MG63 (cell line): ENCODE measurements at regions not wholly inside any gene's neighbourhood (a gene's known extent, or its start where the extent isn't known, plus 50 kb on each side); places are given as distances from the start of the nearest gene placed in this dataset.

Experiments used
- DNase-seq: peaks from one replicate; pipeline ENCODE4 v3.0.0-alpha.2; 2020
- H3K27me3 ChIP-seq: fragments of 250-450 bp; sonication (Bioruptor Pico); 2 replicates; pipeline ENCODE4 v1.5.1; 2020; ENCODE audit warnings: mild to moderate bottlenecking, moderate library complexity
- H3K36me3 ChIP-seq: fragments of 250-450 bp; sonication (Bioruptor Pico); 2 replicates; pipeline ENCODE4 v1.5.1; 2020; ENCODE audit warnings: mild to moderate bottlenecking, moderate library complexity
- H3K4me3 ChIP-seq: fragments of 250-450 bp; sonication (Bioruptor Pico); 2 replicates; pipeline ENCODE4 v1.5.1; 2020; ENCODE audit warnings: mild to moderate bottlenecking, moderate library complexity
- H3K9me3 ChIP-seq: fragments of 250-450 bp; sonication (Bioruptor Pico); 2 replicates; pipeline ENCODE4 v1.5.1; 2020; ENCODE audit warnings: mild to moderate bottlenecking, moderate library complexity

- Histone ChIP-seq H3K36me3 (no peaks in the 10 kb centered on the region), H3K27me3 (no peaks in the 10 kb centered on the region), H3K9me3 (no peaks in the 10 kb centered on the region), H3K4me3 (no peak overlapping the region)
- DNase-seq, result no peak
Observed at GRCh38 chr6:102571236-102571908, 1177.9 kb downstream of the GRIK2 start.

GRCh38 chr6:102562713-102563112 is 1169.2 kb downstream of the GRIK2 start:
- DNase-seq, result no peak
- Histone ChIP-seq H3K4me3 (no peak overlapping the region), H3K9me3 (no peaks in the 10 kb centered on the region), H3K27me3 (no peaks in the 10 kb centered on the region), H3K36me3 (no peaks in the 10 kb centered on the region)

GRCh38 chr6:102553214-102553613 is 1159.7 kb downstream of the GRIK2 start:
- Histone ChIP-seq H3K9me3 (no peaks in the 10 kb centered on the region), H3K27me3 (no peaks in the 10 kb centered on the region), H3K36me3 (no peaks in the 10 kb centered on the region), H3K4me3 (no peak overlapping the region)
- DNase-seq, result no peak

GRCh38 chr6:102549221-102549874 is 1155.8 kb downstream of the GRIK2 start:
- no peaks in the 10 kb centered on the region for H3K36me3 ChIP-seq
- H3K4me3 ChIP-seq, result no peak overlapping the region
- H3K9me3 ChIP-seq, result no peaks in the 10 kb centered on the region
- H3K27me3 ChIP-seq, result no peaks in the 10 kb centered on the region
- no peak for DNase-seq

GRCh38 chr6:102525336-102525735 is 1131.8 kb downstream of the GRIK2 start:
- no peak for DNase-seq
- H3K4me3 ChIP-seq, result no peak overlapping the region
- H3K36me3 ChIP-seq, result no peaks in the 10 kb centered on the region
- no peaks in the 10 kb centered on the region for H3K27me3 ChIP-seq
- H3K9me3 ChIP-seq, result no peaks in the 10 kb centered on the region

- Histone ChIP-seq H3K4me3 (no peak overlapping the region), H3K9me3 (no peaks in the 10 kb centered on the region), H3K36me3 (no peaks in the 10 kb centered on the region), H3K27me3 (no peaks in the 10 kb centered on the region)
- no peak for DNase-seq
Observed at GRCh38 chr6:102520966-102521365, 1127.5 kb downstream of the GRIK2 start.

GRCh38 chr6:102517506-102517905 is 1124.0 kb downstream of the GRIK2 start:
- H3K9me3 ChIP-seq, result no peaks in the 10 kb centered on the region
- no peaks in the 10 kb centered on the region for H3K27me3 ChIP-seq
- no peak overlapping the region for H3K4me3 ChIP-seq
- no peaks in the 10 kb centered on the region for H3K36me3 ChIP-seq
- DNase-seq, result no peak

- Histone ChIP-seq H3K27me3 (no peaks in the 10 kb centered on the region), H3K36me3 (no peaks in the 10 kb centered on the region), H3K9me3 (no peaks in the 10 kb centered on the region), H3K4me3 (no peak overlapping the region)
- DNase-seq, result no peak
Observed at GRCh38 chr6:102501615-102502014, 1108.1 kb downstream of the GRIK2 start.

GRCh38 chr6:102494808-102495207 is 1101.3 kb downstream of the GRIK2 start:
- DNase-seq, result no peak
- Histone ChIP-seq H3K4me3 (no peak overlapping the region), H3K9me3 (no peaks in the 10 kb centered on the region), H3K27me3 (no peaks in the 10 kb centered on the region), H3K36me3 (no peaks in the 10 kb centered on the region)

- Histone ChIP-seq H3K4me3 (no peak overlapping the region), H3K9me3 (no peaks in the 10 kb centered on the region), H3K36me3 (no peaks in the 10 kb centered on the region), H3K27me3 (no peaks in the 10 kb centered on the region)
- no peak for DNase-seq
Observed at GRCh38 chr6:102493485-102493884, 1100.0 kb downstream of the GRIK2 start.

- H3K4me3 ChIP-seq, result no peak overlapping the region
- DNase-seq, result peak; percentile 52
- H3K36me3 ChIP-seq, result no peaks in the 10 kb centered on the region
- H3K27me3 ChIP-seq, result no peaks in the 10 kb centered on the region
- H3K9me3 ChIP-seq, result no peaks in the 10 kb centered on the region
Observed at GRCh38 chr6:102488729-102489128, 1095.2 kb downstream of the GRIK2 start.

GRCh38 chr6:102485480-102485879 is 1092.0 kb downstream of the GRIK2 start:
- no peak overlapping the region for H3K4me3 ChIP-seq
- H3K36me3 ChIP-seq, result no peaks in the 10 kb centered on the region
- H3K9me3 ChIP-seq, result no peaks in the 10 kb centered on the region
- DNase-seq, result no peak
- no peaks in the 10 kb centered on the region for H3K27me3 ChIP-seq

- DNase-seq, result no peak
- Histone ChIP-seq H3K9me3 (no peaks in the 10 kb centered on the region), H3K27me3 (no peaks in the 10 kb centered on the region), H3K36me3 (no peaks in the 10 kb centered on the region), H3K4me3 (no peak overlapping the region)
Observed at GRCh38 chr6:102474041-102474807, 1080.7 kb downstream of the GRIK2 start.

GRCh38 chr6:102458990-102459389 is 1065.5 kb downstream of the GRIK2 start:
- no peaks in the 10 kb centered on the region for H3K9me3 ChIP-seq
- no peak overlapping the region for H3K4me3 ChIP-seq
- no peak for DNase-seq
- no peaks in the 10 kb centered on the region for H3K36me3 ChIP-seq
- no peaks in the 10 kb centered on the region for H3K27me3 ChIP-seq

GRCh38 chr6:102438171-102438570 is 1044.7 kb downstream of the GRIK2 start:
- no peaks in the 10 kb centered on the region for H3K9me3 ChIP-seq
- H3K4me3 ChIP-seq, result no peak overlapping the region
- H3K27me3 ChIP-seq, result no peaks in the 10 kb centered on the region
- DNase-seq, result no peak
- H3K36me3 ChIP-seq, result no peaks in the 10 kb centered on the region

GRCh38 chr6:102417368-102417998 is 1024.0 kb downstream of the GRIK2 start:
- Histone ChIP-seq H3K9me3 (no peaks in the 10 kb centered on the region), H3K27me3 (no peaks in the 10 kb centered on the region), H3K36me3 (no peaks in the 10 kb centered on the region), H3K4me3 (no peak overlapping the region)
- no peak for DNase-seq

- Histone ChIP-seq H3K27me3 (peaks cover 2% of the 10 kb centered on the region; the same call in 1 of the 2 replicates), H3K4me3 (no peak overlapping the region), H3K36me3 (no peaks in the 10 kb centered on the region), H3K9me3 (no peaks in the 10 kb centered on the region)
- DNase-seq, result no peak
Observed at GRCh38 chr6:102415891-102416290, 1022.4 kb downstream of the GRIK2 start.
